GM18517 (cell line): ENCODE measurements at regions not wholly inside any gene's neighbourhood (a gene's known extent, or its start where the extent isn't known, plus 50 kb on each side); places are given as distances from the start of the nearest gene placed in this dataset.
"Not testable (repeated sequence)": the region's sequence is repeated elsewhere in the genome, so short reads cannot be mapped to it uniquely, and the experiment has no call there.

Experiments used
- ATAC-seq: cut with Tn5 transposase; IDR thresholded peaks from one replicate; pipeline ENCODE4 v1.9.1; 2021; ENCODE audit warnings: mild to moderate bottlenecking, moderate library complexity; ENCODE audit not compliant: unreplicated experiment

DNA sequence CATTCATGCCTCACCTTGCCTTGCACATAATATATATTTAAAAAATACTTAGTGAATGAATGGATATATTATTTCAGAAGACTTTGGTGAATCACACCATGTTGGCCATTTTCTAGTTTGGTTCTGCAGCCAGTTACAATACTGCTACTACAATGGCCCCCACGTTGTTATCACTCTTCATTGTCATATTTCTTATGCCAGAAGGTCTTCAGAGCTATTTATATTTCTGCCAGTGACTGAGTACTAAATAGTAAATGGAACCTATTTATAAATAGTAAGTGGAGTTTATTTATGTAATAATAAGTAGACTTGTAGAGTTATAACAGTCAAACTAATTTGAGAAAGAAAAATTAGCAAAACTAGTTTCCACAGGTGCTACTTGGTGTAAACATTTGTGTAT is 516.6 kb upstream of the SYT4 start:
- no peak for ATAC-seq

GRCh38 chr18:43794363-43794762 is 517.1 kb upstream of the SYT4 start:
- no peak for ATAC-seq

DNA sequence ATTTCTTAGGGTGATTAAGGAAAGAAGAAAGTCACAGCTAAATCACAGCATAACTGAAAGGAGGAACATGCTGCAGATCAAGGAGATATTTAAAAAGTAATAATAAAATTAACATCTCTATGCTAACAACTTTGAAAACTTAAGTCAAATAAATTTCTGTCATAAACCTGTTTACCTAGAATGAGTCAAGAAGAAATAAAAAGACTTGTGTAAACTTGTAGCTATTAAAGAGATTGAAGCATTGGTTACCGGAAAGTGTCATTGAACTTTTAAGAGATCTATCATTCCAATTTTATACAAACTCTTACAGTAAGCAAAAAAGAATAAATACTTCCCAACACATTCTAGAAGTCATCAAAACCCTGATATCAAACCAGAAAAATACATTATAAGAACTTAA is 520.1 kb upstream of the SYT4 start:
- no peak for ATAC-seq

- no peak for ATAC-seq
Observed at GRCh38 chr18:43800584-43800983, 523.3 kb upstream of the SYT4 start.

- no peak for ATAC-seq
Observed at GRCh38 chr18:43805646-43806194, 528.4 kb upstream of the SYT4 start.

DNA sequence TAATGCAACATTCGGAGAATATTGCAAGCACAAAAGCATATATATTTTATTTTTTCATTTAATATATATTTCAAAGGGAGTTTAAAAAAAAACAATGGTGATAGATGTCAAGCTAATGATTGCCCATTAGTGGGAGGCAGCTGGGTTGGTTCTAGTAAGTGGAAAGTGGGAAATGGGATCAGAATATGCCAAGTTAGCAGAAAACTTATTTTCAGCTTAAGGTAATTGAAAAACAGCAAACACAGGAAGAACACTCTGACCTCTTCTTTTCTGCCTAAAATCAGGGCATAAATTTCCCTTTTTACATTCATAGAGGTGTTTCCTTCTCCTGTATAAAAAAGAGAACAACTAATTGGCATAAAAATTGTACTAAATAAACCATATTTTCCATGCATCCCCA is 535.3 kb upstream of the SYT4 start:
- ATAC-seq, result no peak

DNA sequence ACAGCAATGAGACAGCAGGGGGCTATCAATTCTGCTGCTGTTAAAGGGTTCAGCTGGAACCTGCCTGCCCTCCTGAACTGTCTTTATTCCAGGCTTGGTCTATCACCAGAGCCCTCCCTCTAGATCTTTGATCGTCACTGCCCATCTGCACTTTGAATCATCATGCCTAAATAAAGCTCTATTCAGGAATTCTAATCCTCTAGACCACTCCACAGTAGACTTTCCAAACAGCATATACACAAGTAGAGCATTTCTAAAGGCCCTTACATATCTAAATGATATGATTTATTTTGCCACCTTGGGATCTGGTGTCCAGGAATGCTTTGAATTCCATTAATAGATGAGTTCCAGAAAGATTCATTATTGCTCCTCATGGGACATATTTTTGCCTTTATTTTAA is 542.1 kb upstream of the SYT4 start:
- ATAC-seq, result no peak

GRCh38 chr18:43819873-43820272 is 542.6 kb upstream of the SYT4 start:
- ATAC-seq, result no peak

DNA sequence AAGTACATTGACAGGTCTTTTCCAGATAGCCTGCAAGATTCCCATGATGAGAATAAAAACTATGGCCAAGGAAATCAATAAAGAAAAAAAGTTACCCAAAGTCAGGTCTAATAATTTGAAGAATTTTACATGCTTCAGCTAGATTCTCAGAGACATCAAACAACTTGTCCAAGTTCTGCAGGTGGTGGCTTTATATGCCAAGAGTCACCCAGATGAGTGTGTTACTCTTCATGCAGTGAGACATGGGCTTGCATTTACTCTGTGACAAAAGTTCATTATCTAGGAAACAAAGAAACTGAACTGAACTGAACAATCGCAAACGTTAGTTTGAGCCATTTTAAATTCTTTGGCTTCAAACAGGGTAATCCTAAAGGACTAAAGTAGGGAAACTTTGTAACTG is 548.5 kb upstream of the SYT4 start:
- no peak for ATAC-seq

- no peak for ATAC-seq
Observed at GRCh38 chr18:43826215-43826614, 548.9 kb upstream of the SYT4 start.

- no peak for ATAC-seq
Observed at GRCh38 chr18:43827311-43827710, 550.0 kb upstream of the SYT4 start.

DNA sequence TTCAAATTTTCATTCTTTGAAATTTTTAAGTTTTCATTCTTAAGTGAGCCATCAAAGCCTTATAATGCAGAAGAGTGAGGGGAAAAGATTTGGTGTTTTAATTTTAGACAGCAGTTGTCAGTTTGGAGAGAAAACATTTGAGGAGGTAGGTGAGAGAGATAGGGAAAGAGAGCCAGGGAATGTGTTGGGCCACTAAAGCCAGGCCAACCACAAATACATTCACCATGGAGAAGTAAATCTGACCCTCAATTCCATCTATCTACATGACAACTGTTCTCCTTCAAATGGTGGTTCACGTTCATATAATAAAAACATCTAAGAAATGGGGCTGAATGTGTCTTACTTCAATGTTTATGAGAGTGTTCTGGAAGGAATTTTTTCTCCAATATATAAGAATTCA is 553.0 kb upstream of the SYT4 start:
- ATAC-seq, result no peak

GRCh38 chr18:43830947-43831346 is 553.7 kb upstream of the SYT4 start:
- ATAC-seq, result no peak

DNA sequence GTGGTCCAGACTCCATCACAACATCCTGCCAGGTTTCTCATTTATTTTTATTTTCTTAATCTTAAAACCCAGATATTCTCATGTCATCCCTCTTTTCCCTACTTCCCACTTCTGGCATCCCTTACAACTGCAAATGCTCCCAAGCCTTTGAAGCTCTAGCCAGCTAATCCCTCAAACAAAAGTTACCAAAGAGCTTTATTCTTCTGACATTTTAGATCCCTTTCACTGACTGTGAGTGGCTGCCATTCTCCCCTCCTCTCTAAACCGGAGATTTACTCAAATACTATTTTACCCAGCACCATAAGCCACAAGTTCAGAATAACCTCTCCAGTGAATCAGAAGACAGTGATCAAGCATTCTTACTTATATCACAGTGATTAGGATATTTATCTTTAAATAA is 569.0 kb upstream of the SYT4 start:
- ATAC-seq, result no peak

GRCh38 chr18:43847164-43848091 is 570.1 kb upstream of the SYT4 start:
- ATAC-seq, result no peak

DNA sequence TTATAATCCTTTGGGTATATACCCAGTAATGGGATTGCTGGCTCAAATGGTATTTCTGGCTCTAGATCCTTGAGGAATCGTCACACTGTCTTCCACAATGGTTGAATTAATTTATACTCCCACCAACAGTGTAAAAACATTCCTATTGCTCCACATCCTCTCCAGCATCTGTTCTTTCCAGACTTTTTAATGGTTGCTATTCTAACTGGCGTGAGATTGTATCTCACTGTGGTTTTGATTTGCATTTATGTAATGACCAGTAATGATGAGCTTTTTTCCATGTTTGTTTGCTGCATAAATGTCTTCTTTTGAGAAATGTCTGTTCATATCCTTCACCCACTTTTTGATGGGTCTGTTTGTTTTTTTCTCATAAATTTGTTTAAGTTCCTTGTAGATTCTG is 572.5 kb upstream of the SYT4 start:
- ATAC-seq, result not testable (repeated sequence)

DNA sequence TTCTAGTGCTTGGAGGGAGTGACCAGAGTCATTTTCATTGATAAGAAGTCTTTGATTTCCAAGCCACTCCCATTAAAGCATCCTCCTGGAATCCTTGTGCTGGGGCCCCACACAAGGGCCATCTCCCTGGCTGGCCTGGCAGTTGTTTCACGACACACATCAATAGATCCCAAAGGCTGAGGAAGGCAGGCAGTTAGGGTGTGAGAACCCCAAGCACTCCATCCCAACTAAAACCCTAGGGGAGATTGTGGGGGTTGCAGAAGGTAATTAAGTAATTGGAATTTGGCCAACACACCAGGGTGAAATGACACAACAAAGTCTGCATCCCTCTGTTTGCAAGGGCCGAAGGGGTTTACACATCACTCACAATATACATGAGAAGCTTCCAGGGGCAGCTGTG is 578.1 kb upstream of the SYT4 start:
- no peak for ATAC-seq

DNA sequence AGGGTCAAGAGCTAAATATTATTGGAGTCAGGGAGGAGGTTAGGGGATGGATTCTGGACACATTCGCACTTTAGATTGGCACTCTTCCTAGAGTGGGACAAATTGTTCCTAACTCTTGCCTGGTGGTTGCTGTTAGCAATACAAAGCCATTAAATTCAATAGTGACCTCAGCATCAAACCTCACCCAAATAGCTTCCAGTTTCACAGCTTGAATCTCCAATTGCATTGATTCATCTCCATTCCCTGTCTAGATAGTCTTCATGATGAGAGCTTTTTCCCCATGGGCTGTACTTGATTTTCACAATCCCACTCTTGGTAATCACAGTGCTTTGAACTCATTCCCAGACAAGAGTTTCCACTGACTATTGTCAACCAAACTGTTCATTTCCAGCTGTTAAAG is 585.9 kb upstream of the SYT4 start:
- ATAC-seq, result no peak

- no peak for ATAC-seq
Observed at GRCh38 chr18:43866696-43867095, 589.4 kb upstream of the SYT4 start.

- ATAC-seq, result no peak
Observed at GRCh38 chr18:43868497-43868995, 591.3 kb upstream of the SYT4 start.

DNA sequence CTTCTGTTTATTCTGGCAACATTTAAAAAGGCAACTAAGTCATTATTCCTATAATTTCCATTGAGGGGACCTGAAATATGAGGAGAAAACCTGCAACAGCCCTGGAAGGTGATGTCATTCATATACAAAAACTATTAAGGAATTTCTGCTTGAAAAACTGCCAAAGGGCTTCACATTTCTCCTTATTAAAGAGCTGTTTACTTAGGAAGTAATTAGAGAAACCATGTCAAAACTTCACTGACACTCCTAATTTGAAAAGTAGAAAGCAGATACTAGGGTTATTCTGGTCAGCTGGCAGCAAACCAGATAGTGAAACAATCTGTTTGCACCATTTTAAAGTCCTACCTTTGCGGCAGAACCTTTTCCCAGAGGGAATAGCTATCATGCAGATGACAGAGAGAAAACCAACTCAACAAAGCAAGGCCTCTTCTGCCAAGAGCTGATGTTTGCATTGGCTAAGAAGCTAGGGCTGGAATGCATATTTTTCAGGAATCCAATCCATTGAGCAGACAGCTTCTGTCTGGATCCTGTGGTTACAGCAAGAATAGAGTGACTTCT is 592.2 kb upstream of the SYT4 start:
- no peak for ATAC-seq

DNA sequence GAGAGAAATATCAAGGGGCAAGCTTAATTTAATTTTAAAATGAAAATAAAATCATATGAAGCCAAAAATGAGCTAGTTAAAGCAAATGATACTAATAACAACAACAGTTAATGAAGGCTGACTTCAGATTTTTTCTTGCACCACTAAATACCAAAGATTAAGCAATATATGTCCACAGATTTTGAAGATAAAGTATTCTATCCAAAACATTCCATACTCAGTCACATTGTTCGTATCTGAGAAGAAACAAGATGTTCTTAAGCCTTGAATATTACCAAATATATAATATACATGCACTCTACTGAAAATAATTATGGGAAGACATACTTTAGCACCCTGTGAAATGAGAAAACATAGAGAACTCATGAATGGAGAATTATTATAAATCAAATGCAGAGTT is 593.3 kb upstream of the SYT4 start:
- no peak for ATAC-seq
